Inferior parietal cortex (tissue), 1 donor: ENCODE measurements at regions not wholly inside any gene's neighbourhood (a gene's known extent, or its start where the extent isn't known, plus 50 kb on each side); places are given as distances from the start of the nearest gene placed in this dataset.
"Not testable (repeated sequence)": the region's sequence is repeated elsewhere in the genome, so short reads cannot be mapped to it uniquely, and the experiment has no call there.

Experiments
- DNase-seq: peaks from one replicate; pipeline ENCODE4 v3.0.0-alpha.2; 2016; ENCODE audit errors: extremely low spot score

DNA sequence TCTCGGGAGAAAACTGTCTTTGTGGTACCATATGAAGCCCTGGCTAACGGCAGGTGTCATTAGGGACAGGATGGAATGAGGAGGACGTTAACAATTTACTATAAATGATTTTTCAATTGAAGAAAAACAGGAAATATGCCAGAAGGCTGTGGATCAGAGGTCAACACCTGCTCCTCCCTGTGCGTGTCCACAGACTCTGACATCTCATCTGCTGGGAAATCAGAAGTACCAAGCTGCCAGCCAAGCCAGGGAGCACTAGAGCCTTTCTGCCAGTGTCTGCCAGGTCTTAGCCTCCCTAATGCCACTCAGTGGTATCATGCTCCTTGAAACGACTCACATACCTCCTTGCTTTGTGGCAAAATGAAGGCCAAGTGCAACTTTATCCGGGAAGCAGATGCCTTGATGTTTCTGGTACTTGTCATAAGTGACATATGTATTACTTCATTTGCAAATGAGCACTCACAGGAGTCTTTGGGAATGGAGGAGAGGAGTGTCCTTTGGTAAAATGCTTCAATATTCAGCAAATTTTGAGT is 541.1 kb downstream of the SATB2 start:
- DNase-seq: no peak

DNA sequence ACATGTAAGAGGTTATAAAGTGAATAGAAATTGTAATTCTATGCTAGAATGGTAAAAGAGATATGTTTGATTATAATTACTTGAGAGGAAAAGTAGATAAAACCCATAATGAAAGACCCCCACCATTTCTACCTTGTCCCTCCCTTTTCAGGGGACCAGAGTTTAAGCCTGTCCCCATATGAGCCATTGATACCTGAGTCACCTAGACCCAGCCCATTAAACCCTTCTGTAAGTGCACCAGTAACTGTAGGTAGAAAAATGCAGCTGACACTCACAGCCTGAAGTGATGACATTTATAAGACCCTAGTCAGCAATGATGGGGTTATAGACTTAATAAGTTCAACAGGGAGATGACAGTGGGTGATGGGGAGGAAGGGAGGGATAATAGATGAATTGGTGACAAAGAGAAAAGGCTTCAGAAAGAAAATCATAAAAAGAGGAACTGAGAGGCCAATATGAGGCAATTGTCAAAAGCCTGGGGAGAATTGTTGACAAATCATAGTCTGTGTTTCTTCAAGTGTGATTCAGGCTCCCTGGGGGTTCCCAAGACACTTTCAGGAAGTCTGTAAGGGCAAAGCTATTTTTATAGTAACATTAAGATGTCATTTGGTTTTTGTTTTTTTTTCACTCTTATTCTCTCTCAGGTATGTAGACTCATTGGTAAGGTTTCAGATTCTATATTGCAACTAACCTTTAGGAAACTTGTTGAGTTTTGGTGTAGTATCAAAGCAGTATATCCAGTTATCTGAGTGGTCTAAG is 544.2 kb downstream of the SATB2 start:
- no peak for DNase-seq

DNA sequence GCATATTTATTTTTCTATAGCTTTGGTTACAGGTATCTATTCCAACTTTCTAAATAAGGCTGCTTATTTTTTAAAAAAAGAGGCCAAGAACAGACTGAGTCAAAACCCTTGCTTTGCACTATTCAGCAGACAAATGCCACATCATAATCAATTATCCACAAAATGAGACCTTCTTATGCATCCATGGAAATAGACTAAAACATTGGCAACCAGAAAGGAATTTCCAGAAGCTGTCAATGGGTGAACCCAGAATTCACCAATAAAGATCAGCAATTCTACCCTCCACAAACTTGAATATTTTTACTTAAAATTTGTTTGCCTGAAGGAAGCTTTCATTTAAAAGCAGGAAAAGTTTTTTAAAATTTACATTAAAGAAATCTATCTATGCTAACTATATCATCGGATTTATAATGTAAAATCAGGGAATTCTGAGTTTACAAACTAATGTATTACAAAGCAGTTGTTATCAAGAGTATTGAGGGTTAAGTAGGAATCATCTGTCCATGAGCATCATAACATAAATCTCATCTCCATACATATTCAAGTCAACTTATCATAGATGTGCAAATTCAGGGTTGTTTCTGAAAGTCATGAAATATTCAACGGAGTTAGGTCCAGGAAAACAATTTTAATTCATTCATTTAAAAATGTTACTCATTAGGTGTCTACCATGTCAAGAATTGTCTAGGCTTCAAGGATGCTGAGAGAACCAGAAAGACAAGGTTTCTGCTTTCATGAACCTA is 548.0 kb downstream of the SATB2 start:
- DNase-seq: no peak

DNA sequence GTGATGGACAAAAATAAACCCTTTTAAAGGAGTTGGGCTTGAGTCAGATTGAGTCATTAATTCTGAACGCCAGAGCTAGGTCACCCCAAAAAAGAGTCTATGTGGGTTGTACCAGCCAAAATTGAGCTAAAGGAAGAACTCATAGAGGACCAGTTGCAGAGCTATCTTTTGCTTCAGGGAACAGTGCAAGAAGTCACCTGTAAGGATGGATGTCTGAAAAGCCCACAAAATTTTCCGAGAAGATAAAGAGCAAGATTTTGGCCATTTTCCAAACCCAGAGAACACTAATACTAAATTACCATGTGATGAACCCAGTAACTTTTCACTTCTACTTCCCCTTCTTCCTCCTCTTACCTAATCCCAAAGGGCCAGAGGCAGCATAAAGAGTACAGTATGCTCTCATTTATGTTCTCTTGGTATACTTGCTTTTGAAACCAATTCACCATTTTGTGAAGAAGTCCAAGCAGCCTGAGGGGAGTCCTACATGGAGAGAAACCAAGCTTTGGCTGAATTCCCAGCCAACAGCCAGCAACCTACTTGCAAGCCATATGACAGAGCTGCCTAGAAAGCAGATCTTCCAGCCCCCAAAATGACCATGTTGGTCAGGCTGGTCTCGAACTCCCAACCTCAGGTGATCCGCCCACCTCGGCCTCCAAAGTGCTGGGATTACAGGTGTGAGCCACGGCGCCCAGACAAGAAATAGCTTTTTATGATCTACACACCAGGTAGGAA is 551.7 kb downstream of the SATB2 start:
- no peak for DNase-seq

DNA sequence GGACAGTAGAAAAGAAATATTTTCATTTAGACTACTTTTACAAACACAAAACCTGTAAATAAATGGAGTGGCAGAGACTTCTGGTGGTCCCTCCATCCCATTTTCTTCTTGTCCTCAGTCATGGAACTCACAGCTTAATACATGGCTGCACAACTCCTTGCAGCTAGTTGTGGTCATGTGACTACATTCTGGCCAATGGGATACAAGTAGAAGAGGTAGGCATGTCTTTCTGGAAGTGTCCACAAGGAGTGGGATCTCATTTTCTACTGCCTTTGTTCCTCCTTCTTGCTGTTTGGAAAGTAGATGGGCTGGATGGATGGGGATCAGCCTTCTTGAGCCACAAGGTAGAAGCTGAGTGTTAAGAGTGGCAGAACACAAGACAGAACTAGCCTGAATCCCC is 555.8 kb downstream of the SATB2 start:
- DNase-seq: no peak

DNA sequence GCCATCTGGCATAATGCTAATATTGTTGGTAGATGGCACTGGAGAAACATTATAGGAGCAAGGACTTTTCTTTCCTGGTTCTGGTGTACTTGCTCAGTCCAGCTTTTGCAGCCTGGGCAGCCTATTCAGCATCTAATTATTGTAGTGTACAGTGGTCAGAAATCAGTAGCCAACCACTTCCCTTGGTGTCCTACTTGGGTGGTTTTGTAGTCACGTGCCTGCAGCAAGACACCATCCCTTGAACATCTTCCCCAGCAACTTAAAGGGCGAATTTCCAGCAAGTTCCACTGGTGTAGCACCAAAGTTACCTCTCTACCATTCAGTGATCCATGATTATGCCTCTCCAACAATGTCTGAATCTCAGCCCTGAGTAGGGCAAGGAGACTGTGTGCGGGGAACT is 557.6 kb downstream of the SATB2 start:
- DNase-seq: no peak

DNA sequence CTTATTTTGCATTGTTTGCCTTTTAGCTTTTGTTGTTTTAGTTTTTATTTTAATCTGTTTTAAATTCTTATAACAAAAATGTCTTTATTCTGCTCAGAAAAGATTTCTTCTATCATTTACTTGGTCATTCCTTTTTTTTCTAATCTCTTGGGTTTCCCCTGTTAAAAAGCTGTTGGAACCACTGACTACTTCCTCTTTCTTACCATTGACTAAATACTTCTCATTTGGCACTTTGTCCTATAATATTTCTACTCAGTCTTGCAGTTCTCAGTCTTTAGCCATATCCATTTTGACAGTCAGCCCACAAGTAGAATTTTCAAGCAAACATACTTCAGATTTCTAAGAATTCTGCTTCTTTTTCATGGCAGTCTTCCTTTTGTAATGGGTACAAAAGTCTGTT is 567.2 kb downstream of the SATB2 start:
- DNase-seq: no peak

DNA sequence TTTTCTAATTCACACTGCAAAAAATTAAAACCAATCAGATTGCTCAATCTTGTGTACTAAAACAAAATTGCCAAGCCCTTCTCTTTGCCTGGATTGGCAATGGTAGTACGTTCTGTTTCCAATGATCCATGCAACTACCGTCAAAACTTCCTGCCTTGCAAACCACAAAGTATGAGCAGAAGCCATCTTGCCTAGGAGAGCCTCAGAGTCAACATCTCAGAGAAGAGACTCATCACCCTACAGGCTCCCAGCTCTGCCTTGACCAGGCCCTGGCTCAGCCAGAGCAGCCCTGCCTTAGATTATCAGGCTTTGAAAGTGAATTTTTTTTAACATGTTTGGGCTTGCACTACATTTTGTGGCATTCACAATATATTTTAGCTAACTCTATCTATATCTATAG is 574.1 kb downstream of the SATB2 start:
- no peak for DNase-seq

DNA sequence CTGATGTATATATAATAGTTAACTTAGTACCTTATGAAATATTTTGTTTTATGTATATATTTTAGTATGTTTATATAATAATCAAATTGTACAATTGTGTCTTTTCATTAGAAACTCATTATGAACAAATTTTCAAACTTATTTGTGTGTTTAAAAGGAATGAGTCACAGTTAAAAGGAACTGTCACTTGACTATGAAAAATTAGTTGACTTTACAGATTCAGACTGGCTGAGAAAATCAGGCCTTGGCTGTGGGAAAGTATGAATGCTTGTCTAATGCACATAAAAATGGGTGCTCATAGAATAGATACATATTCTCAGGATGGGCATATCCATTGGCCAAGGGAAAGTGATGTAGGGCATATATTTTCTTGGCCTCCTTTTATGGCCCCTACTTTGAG is 576.8 kb downstream of the SATB2 start:
- DNase-seq: no peak

DNA sequence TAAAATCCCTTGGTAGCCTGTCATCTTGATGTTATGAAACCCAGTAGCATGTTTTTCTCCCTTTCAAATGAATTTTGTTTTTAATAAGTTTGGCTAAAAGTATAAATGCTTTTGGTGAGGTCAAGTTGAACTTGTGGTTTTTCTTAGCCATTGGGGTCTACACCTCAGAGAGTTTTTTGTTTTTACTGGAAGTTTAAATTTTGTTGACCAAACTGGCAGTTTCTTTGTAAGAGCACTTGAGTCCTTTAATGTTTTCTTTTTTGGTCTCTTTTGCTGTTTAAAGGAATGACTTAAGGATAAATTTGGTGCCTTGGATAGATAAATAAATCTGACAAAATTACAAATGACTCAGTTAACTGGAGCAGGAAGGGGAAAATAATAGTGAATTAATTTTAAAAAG is 577.3 kb downstream of the SATB2 start:
- no peak for DNase-seq

DNA sequence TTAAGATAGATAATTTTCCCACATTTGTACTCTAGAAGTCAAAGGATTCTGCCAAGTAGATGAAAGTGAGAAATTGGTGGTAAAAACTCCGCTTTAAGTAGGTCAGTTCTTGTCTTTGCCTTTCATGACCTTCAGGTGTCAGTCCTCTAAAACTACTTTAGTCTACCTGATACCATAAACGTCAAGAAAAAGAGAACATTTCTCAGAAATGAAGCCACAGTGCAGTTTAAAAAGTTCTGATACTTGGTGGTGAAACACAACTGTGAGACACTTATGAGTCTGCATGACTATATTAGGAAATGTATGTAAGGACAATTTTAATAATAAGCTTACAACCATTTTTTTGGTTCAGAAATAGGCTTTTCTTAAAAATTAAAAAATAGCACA is 583.3 kb downstream of the SATB2 start:
- DNase-seq: no peak

DNA sequence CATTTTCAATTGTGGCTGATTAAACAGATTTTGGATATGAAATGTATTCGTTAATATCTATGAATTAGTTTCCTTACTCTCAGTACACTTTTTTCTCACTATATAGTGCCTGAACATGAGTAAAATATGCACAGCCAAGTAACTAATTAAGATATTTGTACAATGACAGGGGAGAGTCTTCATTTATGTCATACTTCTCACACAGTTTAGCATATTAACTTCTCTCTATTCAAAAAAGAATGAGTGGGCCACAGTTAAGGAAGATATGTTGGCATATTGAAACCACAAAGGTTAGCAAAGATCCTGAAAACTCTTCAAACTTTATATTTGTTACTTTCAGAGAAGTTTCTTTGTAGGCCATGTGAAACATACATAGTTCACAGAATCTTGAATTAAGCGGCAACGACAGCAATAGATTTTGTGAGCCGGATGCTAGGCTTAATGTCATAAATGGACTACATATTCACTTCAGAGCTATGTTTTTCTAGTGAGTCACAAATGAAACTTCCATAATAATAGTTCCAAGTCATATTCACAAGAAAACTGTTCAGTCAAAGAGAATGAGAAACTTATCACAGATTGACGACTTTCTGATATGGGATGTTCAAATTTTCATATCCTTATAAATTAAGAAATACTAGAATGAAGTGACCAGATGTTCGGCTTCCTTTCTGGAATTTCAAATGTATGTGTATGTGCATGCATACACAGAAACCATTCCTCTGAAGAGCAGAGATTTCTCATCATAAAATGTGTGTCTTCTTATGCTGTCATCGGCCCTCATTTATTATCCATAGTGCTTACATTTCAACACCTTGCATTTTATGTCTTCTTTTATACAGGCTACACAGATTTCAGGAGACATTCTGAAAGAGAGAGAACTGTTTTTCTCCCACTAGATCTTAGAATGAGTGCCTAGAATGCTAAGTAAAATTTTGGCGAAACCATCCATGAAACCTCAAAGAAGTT is 584.0 kb downstream of the SATB2 start:
- no peak for DNase-seq

DNA sequence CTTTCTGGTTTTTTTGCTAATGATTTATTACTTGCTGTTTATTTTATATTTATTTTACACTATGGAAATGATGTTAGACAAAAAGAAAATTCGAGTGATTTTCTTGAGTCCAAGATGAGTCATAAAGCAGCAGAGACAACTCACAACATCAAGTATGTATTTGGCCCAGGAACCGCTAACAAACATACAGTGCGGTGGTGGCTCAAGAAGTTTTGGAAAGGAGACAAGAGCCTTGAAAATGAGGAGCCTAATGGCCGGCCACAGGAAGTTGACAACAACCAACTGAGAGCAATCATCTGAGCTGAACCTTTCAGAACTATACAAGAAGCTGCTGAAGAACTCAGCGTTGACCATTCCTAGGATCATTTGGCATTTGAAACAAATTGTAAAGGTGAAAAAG is 594.1 kb downstream of the SATB2 start:
- no peak for DNase-seq

DNA sequence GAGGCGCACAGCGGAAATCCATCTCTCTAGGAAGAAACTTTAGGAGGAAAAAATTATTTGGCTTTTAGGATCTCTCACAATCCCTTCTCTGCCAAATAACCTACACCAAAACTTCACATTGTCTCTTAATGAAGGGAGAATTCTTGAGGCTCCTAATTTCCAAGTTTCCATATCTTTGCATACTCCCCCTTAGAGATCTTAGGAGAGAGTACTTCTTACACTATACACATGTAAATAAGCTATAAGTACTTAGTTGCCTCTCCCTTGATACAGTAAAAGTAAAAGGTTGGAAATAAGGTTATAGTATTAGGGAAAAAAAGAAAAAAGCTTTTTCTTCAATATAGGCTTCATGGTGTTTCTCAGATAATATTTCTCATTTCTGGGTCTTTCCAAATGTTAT is 596.7 kb downstream of the SATB2 start:
- DNase-seq: no peak

DNA sequence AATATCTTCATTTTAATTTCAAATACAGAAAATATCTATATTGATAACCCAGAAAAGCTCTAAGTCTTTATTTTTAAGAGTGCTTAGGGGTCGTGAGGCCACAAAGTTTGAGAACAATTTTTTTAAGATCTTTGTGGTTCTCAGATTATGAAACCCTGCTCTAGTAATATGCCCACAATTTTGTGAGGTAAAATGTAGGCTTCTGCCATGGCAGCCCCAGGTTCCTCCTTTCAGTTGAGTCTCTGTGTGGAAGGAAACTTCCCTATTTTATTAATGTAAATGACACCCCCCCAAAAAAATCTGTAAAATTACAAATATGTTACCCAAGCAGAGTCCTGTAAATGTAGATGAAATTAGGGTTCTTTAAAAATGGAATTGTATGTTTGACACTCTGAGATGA is 600.5 kb downstream of the SATB2 start:
- no peak for DNase-seq

DNA sequence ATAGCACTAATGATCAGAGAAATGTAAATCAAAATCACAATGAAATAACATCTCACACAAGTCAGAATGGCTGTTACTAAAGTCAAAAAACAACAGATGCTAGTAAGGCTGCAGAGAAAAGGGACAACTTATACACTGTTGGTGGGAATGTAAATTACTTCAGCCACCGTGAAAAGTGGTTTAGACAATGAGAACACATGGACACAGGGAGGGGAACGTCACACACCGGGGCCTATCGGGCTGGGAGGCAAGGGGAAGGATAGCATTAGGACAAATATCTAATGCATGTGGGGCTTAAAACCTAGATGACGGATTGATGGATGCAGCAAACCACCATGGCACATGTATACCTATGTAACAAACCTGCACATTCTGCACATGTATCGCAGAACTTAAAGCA is 602.0 kb downstream of the SATB2 start:
- not testable (repeated sequence) for DNase-seq

DNA sequence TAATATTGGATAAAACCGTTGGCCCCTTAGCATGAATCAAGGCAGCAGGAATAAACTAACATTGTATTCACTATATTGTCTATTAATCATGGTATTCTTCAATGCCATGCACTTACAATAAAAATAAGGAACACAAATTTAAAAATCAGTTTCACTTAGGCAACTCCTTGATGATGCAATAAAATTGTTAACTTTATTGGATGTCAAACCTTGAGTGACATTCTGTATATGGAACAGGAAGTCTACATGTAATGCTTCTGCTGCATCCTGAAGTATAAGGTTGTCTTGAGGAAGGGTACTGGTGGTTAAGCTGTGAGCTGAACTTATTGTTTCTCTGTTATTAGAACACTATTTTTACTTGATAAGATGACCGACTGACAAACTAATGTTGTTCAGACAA is 605.5 kb downstream of the SATB2 start:
- no peak for DNase-seq

DNA sequence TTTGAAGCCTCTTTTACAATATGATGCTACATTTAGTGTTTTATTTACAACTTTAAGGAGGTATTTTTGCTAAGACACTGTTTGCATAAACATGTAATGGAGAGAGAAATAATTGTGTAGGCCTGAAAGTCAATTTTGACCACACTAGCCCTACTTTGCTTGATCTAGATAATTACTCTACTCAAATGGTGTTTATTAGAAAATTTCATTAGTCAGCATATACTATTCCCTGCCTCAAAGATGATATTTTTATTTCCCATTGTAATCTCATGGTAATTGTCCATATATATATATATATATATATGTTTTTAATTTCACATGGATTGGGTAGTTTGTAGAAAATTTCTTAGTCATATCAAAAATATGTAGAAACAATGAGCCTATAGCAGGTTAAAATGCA is 632.2 kb downstream of the SATB2 start:
- DNase-seq: no peak

DNA sequence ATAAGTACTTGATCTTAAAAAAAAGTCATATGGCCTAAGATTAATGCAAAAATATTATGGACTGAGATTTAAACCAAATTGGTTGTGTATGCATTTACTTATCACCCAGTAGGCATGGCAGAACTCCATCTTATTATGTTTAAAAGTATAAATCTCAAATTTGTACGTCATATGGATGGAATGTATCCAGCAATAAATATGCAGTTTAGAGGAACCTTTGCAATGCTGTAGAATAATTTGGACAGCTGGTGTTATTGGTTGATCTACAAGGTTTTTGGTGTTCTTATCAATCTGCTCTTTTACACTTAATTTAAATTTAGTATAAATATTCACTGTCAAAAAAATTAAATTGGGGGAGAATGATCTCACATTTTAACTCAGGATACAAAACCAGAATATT is 640.2 kb downstream of the SATB2 start:
- DNase-seq: no peak

DNA sequence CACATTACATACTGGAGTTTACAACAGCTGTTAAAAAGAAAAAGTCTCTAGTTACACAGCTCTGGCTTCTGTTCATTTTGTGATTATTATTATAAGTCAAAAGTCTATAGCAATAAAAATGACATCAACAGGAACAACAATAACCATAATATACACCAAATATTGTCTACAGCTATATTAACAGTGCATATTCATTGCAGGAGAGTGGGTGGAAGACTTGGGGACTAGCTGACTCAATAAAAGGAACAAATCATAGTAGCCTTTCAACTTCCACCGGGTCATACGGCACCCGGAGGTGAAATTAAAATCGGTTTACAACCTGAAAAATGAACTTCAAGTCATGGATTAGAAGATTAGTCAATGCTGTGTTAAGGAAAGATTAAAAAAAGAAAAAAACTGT is 642.1 kb downstream of the SATB2 start:
- DNase-seq: no peak

DNA sequence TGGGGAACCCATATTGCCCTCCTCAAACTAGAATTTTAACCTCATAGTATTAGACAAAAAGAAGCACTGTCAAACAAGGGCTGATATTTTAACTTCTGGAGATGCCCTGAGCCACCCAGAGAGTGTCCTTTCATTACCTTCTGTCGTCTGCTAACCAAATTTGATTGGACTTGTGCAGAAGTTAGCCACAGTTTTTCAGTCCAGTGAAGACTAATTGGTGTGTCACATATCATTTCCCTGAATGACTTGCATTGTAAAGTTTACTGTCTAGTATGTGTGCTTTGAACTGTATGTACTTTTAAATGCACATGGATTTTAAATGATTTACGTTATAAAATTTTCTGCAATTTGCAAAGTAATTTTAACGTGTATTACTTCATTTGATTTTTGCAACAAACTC is 646.5 kb downstream of the SATB2 start:
- DNase-seq: no peak
